Fibroblast of lung (primary cell): ENCODE measurements at regions not wholly inside any gene's neighbourhood (a gene's known extent, or its start where the extent isn't known, plus 50 kb on each side); places are given as distances from the start of the nearest gene placed in this dataset.

Experiments
- CTCF ChIP-seq, 2 donors: IDR thresholded peaks in 1 of 2; conservative IDR thresholded peaks in 1 of 2; 1 replicate in 1 of 2; 2 replicates in 1 of 2; pipeline ENCODE4 v1.5.1; 2011 to 2012; ENCODE audit warnings: low read length in 2 of 2, control low read depth in 1 of 2, inconsistent platforms in 1 of 2, low read depth in 1 of 2, mild to moderate bottlenecking in 1 of 2
- EZH2 ChIP-seq: IDR thresholded peaks from 2 replicates; pipeline ENCODE4 v1.5.1; 2012; ENCODE audit warnings: low read length, control low read depth, mild to moderate bottlenecking; ENCODE audit errors: missing control alignments

DNA sequence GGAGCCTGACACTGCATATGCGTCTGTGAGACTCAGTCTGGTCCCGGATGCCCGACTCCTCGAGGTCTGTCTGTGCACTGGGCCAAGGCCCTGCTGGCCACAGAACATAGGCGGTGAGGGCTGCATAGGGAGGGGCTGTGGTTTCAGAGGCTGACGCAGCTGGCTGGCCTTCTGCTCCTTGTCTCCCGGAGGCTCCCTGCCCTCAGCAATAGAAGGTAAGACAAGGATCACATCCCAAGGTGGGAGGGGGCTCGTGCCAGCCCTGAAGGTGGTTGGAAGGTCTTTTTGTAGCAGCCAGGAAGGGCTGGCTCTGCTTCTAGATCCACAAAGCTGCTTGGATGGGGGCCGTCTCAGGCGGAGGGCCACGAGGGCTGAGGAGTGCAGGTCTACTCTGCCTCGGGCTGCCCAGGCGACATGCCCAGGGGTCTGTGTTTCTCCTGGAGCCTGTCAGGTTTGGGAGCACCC, 239.8 kb upstream of the SULF2 start:
- no peak for TF ChIP-seq CTCF (conservative IDR thresholded peaks at IDR 0.05 in 1 of 2, IDR thresholded peaks at IDR 0.05 in 1 of 2; ENCODE audit: low read depth in 1 of 2, low read length in 2 of 2)
- no peak for TF ChIP-seq EZH2
